BLaER1 treated with 17β-estradiol and CSF1 and Interleukin-3, amounts not matched to agents 10 nM and 100 nM (cell line): ENCODE measurements at regions not wholly inside any gene's neighbourhood (a gene's known extent, or its start where the extent isn't known, plus 50 kb on each side); places are given as distances from the start of the nearest gene placed in this dataset.
A peak's percentile ranks its signal among the peaks of the same experiment; 100 is the strongest.

Source experiments
- H3K27ac ChIP-seq, 11 experiments: shearing (Covaris generic); formaldehyde crosslinking; 2 replicates each; pipeline ENCODE4 v1.8.1; 2022
- H3K27me3 ChIP-seq, 11 experiments: shearing (Covaris generic); formaldehyde crosslinking; 2 replicates each; pipeline ENCODE4 v1.8.1; 2022
- H3K36me3 ChIP-seq, 11 experiments: shearing (Covaris generic); formaldehyde crosslinking; 2 replicates each; pipeline ENCODE4 v1.8.1; 2022
- H3K4me1 ChIP-seq, 10 experiments: shearing (Covaris generic); formaldehyde crosslinking; 2 replicates each; pipeline ENCODE4 v1.8.1; 2022
- H3K4me2 ChIP-seq, 11 experiments: shearing (Covaris generic); formaldehyde crosslinking; 2 replicates each; pipeline ENCODE4 v1.8.1; 2022
- H3K4me3 ChIP-seq, 10 experiments: shearing (Covaris generic); formaldehyde crosslinking; 2 replicates each; pipeline ENCODE4 v1.8.1; 2022
- H3K9ac ChIP-seq, 11 experiments: shearing (Covaris generic); formaldehyde crosslinking; 2 replicates each; pipeline ENCODE4 v1.8.1; 2022
- H3K9me3 ChIP-seq, 11 experiments: shearing (Covaris generic); formaldehyde crosslinking; replicated peaks in 1 of 11; 2 replicates each; pipeline ENCODE4 v1.8.1; 2022
- H4K20me1 ChIP-seq, 11 experiments: shearing (Covaris generic); formaldehyde crosslinking; 2 replicates each; pipeline ENCODE4 v1.8.1; 2022
- Cebpa-rat ChIP-seq, 11 experiments: shearing (Covaris generic); IDR thresholded peaks; 2 replicates each; pipeline ENCODE4 v1.8.1; 2022

- Histone ChIP-seq H3K27me3 (no peaks in the 10 kb centered on the region), H3K4me1 (peaks cover 41 to 73% (median 61%) of the 10 kb centered on the region in 10 experiments), H4K20me1 (no peaks in the 10 kb centered on the region), H3K9me3 (peaks cover 0 to 8% (median 0%) of the 10 kb centered on the region in 11 experiments; a peak in 1 of 22 replicates), H3K36me3 (no peaks in the 10 kb centered on the region), H3K4me2 (peak overlapping the region; percentile 28 to 84 (median 70)), H3K27ac (peak overlapping the region in 9 of 11 experiments; percentile 20 to 73 (median 61); a peak in 17 of 22 replicates), H3K9ac (peak overlapping the region in 7 of 11 experiments; percentile 3 to 65 (median 31); a peak in 8 of 22 replicates), H3K4me3 (no peak overlapping the region)
- TF ChIP-seq Cebpa-rat (IDR thresholded peaks at IDR 0.05): peak in 2 of 11 experiments; percentile 23 to 54; a peak in 3 of 22 replicates
These were observed 237.5 kb downstream of the BCOR start for GRCh38 chrX:39859991-39860861.

GRCh38 chrX:39862963-39863362 lies 234.8 kb downstream of the BCOR start:
- Histone ChIP-seq H3K9ac (no peak overlapping the region), H3K4me3 (no peak overlapping the region), H3K36me3 (no peaks in the 10 kb centered on the region), H3K4me2 (peak overlapping the region in 1 of 11 experiments; percentile 3; a peak in 1 of 22 replicates), H3K27me3 (no peaks in the 10 kb centered on the region), H3K4me1 (peaks cover 15 to 54% (median 34%) of the 10 kb centered on the region in 10 experiments), H3K27ac (peak overlapping the region in 1 of 11 experiments; percentile 6; a peak in 1 of 22 replicates), H4K20me1 (no peaks in the 10 kb centered on the region), H3K9me3 (peaks cover 0 to 8% (median 0%) of the 10 kb centered on the region in 11 experiments; a peak in 1 of 22 replicates)
- no peak for TF ChIP-seq Cebpa-rat (IDR thresholded peaks at IDR 0.05)

GRCh38 chrX:39866229-39866628 lies 231.5 kb downstream of the BCOR start:
- H3K4me3 ChIP-seq: no peak overlapping the region
- H4K20me1 ChIP-seq: no peaks in the 10 kb centered on the region
- H3K27me3 ChIP-seq: no peaks in the 10 kb centered on the region
- H3K4me2 ChIP-seq: peak overlapping the region in 5 of 11 experiments; percentile 8 to 54 (median 24); a peak in 6 of 22 replicates
- H3K36me3 ChIP-seq: no peaks in the 10 kb centered on the region
- H3K9me3 ChIP-seq: peaks cover 0 to 8% (median 0%) of the 10 kb centered on the region in 11 experiments; a peak in 1 of 22 replicates
- H3K27ac ChIP-seq: no peak overlapping the region
- TF ChIP-seq Cebpa-rat (IDR thresholded peaks at IDR 0.05): no peak
- no peak overlapping the region for H3K9ac ChIP-seq
- peaks cover 6 to 32% (median 13%) of the 10 kb centered on the region in 10 experiments; a peak in 19 of 20 replicates for H3K4me1 ChIP-seq

GRCh38 chrX:39869846-39870601 lies 227.7 kb downstream of the BCOR start:
- Histone ChIP-seq H3K36me3 (no peaks in the 10 kb centered on the region), H3K4me3 (no peak overlapping the region), H4K20me1 (no peaks in the 10 kb centered on the region), H3K9ac (no peak overlapping the region), H3K4me1 (peaks cover 6 to 17% (median 10%) of the 10 kb centered on the region in 10 experiments; a peak in 18 of 20 replicates), H3K27me3 (no peaks in the 10 kb centered on the region), H3K27ac (no peak overlapping the region), H3K9me3 (no peaks in the 10 kb centered on the region), H3K4me2 (peak overlapping the region; percentile 15 to 75 (median 45); a peak in 18 of 22 replicates)
- TF ChIP-seq Cebpa-rat (IDR thresholded peaks at IDR 0.05): no peak

- no peak for TF ChIP-seq Cebpa-rat (IDR thresholded peaks at IDR 0.05)
- no peak overlapping the region for H3K27ac ChIP-seq
- no peaks in the 10 kb centered on the region for H3K9me3 ChIP-seq
- H3K27me3 ChIP-seq: 0 out of 22 replicates have a peak, but pooled peaks cover 0 to 1% (median 0%) of the 10 kb centered on the region in 11 experiments
- H3K4me2 ChIP-seq: no peak overlapping the region
- no peak overlapping the region for H3K9ac ChIP-seq
- H3K36me3 ChIP-seq: no peaks in the 10 kb centered on the region
- H3K4me1 ChIP-seq: peaks cover 6 to 12% (median 8%) of the 10 kb centered on the region in 10 experiments; a peak in 18 of 20 replicates
- H4K20me1 ChIP-seq: no peaks in the 10 kb centered on the region
- no peak overlapping the region for H3K4me3 ChIP-seq
These were observed 226.1 kb downstream of the BCOR start for GRCh38 chrX:39871648-39872047.

GRCh38 chrX:39873117-39873516 lies 224.6 kb downstream of the BCOR start:
- no peak for TF ChIP-seq Cebpa-rat (IDR thresholded peaks at IDR 0.05)
- H3K4me1 ChIP-seq: peaks cover 6 to 12% (median 9%) of the 10 kb centered on the region in 10 experiments; a peak in 18 of 20 replicates
- H3K9ac ChIP-seq: no peak overlapping the region
- no peak overlapping the region for H3K4me2 ChIP-seq
- H4K20me1 ChIP-seq: no peaks in the 10 kb centered on the region
- no peak overlapping the region for H3K27ac ChIP-seq
- H3K36me3 ChIP-seq: no peaks in the 10 kb centered on the region
- H3K27me3 ChIP-seq: 0 out of 22 replicates have a peak, but pooled peaks cover 0 to 8% (median 0%) of the 10 kb centered on the region in 11 experiments
- no peak overlapping the region for H3K4me3 ChIP-seq
- no peaks in the 10 kb centered on the region for H3K9me3 ChIP-seq

- no peak overlapping the region for H3K27ac ChIP-seq
- H3K4me1 ChIP-seq: peaks cover 6 to 13% (median 10%) of the 10 kb centered on the region in 10 experiments; a peak in 19 of 20 replicates
- no peak overlapping the region for H3K4me2 ChIP-seq
- no peak for TF ChIP-seq Cebpa-rat (IDR thresholded peaks at IDR 0.05)
- no peak overlapping the region for H3K4me3 ChIP-seq
- H3K27me3 ChIP-seq: 0 out of 22 replicates have a peak, but pooled peaks cover 0 to 8% (median 0%) of the 10 kb centered on the region in 11 experiments
- no peaks in the 10 kb centered on the region for H4K20me1 ChIP-seq
- no peaks in the 10 kb centered on the region for H3K36me3 ChIP-seq
- H3K9ac ChIP-seq: no peak overlapping the region
- H3K9me3 ChIP-seq: no peaks in the 10 kb centered on the region
These were observed 223.4 kb downstream of the BCOR start for GRCh38 chrX:39874202-39874816.

GRCh38 chrX:39875834-39876628 lies 221.7 kb downstream of the BCOR start:
- H3K27me3 ChIP-seq: 0 out of 22 replicates have a peak, but pooled peaks cover 0 to 8% (median 0%) of the 10 kb centered on the region in 11 experiments
- H3K9ac ChIP-seq: no peak overlapping the region
- H4K20me1 ChIP-seq: no peaks in the 10 kb centered on the region
- no peaks in the 10 kb centered on the region for H3K36me3 ChIP-seq
- no peak overlapping the region for H3K4me2 ChIP-seq
- TF ChIP-seq Cebpa-rat (IDR thresholded peaks at IDR 0.05): 0 out of 22 replicates have a peak, but pooled peaks of 1 of the 11 experiments have one; percentile 17
- H3K4me3 ChIP-seq: no peak overlapping the region
- no peak overlapping the region for H3K27ac ChIP-seq
- H3K4me1 ChIP-seq: peaks cover 0 to 6% (median 0%) of the 10 kb centered on the region in 10 experiments; a peak in 3 of 20 replicates
- H3K9me3 ChIP-seq: no peaks in the 10 kb centered on the region
